Psoas muscle (tissue), 7 donors: ENCODE measurements at regions not wholly inside any gene's neighbourhood (a gene's known extent, or its start where the extent isn't known, plus 50 kb on each side); places are given as distances from the start of the nearest gene placed in this dataset.

Experiments
- ATAC-seq, 4 donors: fragments of 200-7000 bp; cut with Tn5 transposase; one replicate each; pipeline ENCODE4 v1.9.1; 2020; ENCODE audit warnings: moderate library complexity in 3 of 4, mild to moderate bottlenecking in 2 of 4
- DNase-seq, 2 donors: peaks; one replicate each; pipeline ENCODE4 v3.0.0-alpha.2; 2020
- H3K27ac ChIP-seq: fragments of 200-600 bp; one replicate; pipeline ENCODE4 v1.8.0; 2022
- H3K27me3 ChIP-seq, 3 donors: fragments of 200-600 bp in 1 of 3; one replicate each; pipeline versions ENCODE4 v1.6.1 to v1.8.0; 2013 to 2022; ENCODE audit warnings: low read length in 2 of 3, mild to moderate bottlenecking in 2 of 3, moderate library complexity in 1 of 3; ENCODE audit not compliant: insufficient read depth in 3 of 3
- H3K36me3 ChIP-seq, 2 donors: fragments of 200-600 bp in 1 of 2; one replicate each; pipeline versions ENCODE4 v1.6.1 to v1.8.0; 2013 to 2022; ENCODE audit warnings: low read depth in 1 of 2, mild to moderate bottlenecking in 1 of 2, moderate library complexity in 1 of 2; ENCODE audit not compliant: insufficient read depth in 1 of 2
- H3K4me1 ChIP-seq: fragments of 200-600 bp; one replicate; pipeline ENCODE4 v1.8.0; 2022
- H3K4me3 ChIP-seq: fragments of 200-600 bp; one replicate; pipeline ENCODE4 v1.8.0; 2022; ENCODE audit warnings: mild to moderate bottlenecking
- H3K9me3 ChIP-seq: fragments of 200-600 bp; one replicate; pipeline ENCODE4 v1.8.0; 2022
- WGBS, 3 donors: extraction: QIAGEN DNeasy Blood & Tissue Kit; methylation state at CpG; one replicate each; pipeline versions ENCODE4 v1.1.6 to v1.1.7; 2013; 5-methylcytosine and 5-hydroxymethylcytosine counted together
- intact Hi-C, 2 donors: fragments of 100-400 bp; cut with DNase I; formaldehyde crosslinking; loops; one replicate each; pipeline versions ENCODE4 v1.11.0 to v1.14.2; 2022
- TF ChIP-seq, protein P1 (sequence below): fragments of 200-600 bp; IDR thresholded peaks from one replicate; pipeline ENCODE4 v1.8.0; 2022; ENCODE audit warnings: antibody characterized with exemption
- donor health status: healthy with polysubstance abuse.
- donor health status: DM: no; HTN: no; CAD: no; lungs with moderate emphysema.
- donor health status: Bipolar disorder and iron deficiency.
- donor health status: healthy.
- donor health status: DM: yes; HTN: yes; CAD: no.
- donor health status: DM: no; HTN: no; CAD: no.
- donor health status: DM: yes; HTN: yes; CAD: no.

GRCh38 chr11:45457649-45458048, 171.5 kb upstream of the SYT13 start:
- no peaks in the 10 kb centered on the region for H3K36me3 ChIP-seq
- ATAC-seq = no peak
- no peak overlapping the region for H3K27ac ChIP-seq
- TF ChIP-seq, protein P1, sequence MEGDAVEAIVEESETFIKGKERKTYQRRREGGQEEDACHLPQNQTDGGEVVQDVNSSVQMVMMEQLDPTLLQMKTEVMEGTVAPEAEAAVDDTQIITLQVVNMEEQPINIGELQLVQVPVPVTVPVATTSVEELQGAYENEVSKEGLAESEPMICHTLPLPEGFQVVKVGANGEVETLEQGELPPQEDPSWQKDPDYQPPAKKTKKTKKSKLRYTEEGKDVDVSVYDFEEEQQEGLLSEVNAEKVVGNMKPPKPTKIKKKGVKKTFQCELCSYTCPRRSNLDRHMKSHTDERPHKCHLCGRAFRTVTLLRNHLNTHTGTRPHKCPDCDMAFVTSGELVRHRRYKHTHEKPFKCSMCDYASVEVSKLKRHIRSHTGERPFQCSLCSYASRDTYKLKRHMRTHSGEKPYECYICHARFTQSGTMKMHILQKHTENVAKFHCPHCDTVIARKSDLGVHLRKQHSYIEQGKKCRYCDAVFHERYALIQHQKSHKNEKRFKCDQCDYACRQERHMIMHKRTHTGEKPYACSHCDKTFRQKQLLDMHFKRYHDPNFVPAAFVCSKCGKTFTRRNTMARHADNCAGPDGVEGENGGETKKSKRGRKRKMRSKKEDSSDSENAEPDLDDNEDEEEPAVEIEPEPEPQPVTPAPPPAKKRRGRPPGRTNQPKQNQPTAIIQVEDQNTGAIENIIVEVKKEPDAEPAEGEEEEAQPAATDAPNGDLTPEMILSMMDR = no peak
- no peak overlapping the region for H3K4me3 ChIP-seq
- H3K9me3 ChIP-seq = no peaks in the 10 kb centered on the region
- H3K27me3 ChIP-seq = peaks cover 0 to 15% (median 7%) of the 10 kb centered on the region in 3 donors
- WGBS, 3 donors = 79 to 86% (median 81%) methylated on average over 6 of the region's 6 CpGs
- intact Hi-C loops = no loop called here
- no peaks in the 10 kb centered on the region for H3K4me1 ChIP-seq
- no peak for DNase-seq

- Histone ChIP-seq H3K27me3 (peaks cover 0 to 15% (median 9%) of the 10 kb centered on the region in 3 donors), H3K27ac (no peak overlapping the region), H3K4me1 (no peaks in the 10 kb centered on the region), H3K36me3 (no peaks in the 10 kb centered on the region), H3K9me3 (no peaks in the 10 kb centered on the region), H3K4me3 (no peak overlapping the region)
- 82 to 92% (median 89%) methylated on average over 6 of the region's 6 CpGs for WGBS, 3 donors
- no peak for ATAC-seq
- no peak for DNase-seq
- intact Hi-C loops = no loop called here
- TF ChIP-seq, protein P1 = no peak
Measured at GRCh38 chr11:45456686-45457085, 170.5 kb upstream of the SYT13 start.

DNA sequence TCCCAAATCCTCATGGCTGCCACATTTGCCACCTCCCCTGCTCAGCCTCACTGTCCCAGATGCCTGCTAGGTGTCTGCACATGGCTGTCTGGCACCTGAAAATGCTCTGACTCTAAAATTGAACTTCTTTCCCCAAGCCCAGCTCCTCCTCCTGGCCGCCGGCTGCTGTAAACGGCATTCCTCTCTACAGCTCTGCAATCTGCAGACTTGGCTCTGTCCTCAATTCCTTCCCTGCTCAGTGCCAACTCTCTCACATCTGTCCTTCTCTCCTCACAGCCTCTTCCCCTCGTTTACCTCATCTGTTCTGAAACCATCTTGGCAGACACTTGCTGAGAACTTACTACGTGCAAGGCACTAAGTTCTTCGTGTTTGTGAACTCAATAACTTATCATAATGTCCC, 169.4 kb upstream of the SYT13 start:
- H3K9me3 ChIP-seq = no peaks in the 10 kb centered on the region
- TF ChIP-seq, protein P1 = no peak
- H3K27ac ChIP-seq = no peak overlapping the region
- H3K4me3 ChIP-seq = no peak overlapping the region
- H3K4me1 ChIP-seq = no peaks in the 10 kb centered on the region
- peaks cover 0 to 11% (median 9%) of the 10 kb centered on the region in 3 donors for H3K27me3 ChIP-seq
- DNase-seq (no peak), ATAC-seq (no peak)
- H3K36me3 ChIP-seq = no peaks in the 10 kb centered on the region
- 15 to 26% (median 19%) methylated on average over 6 of the region's 6 CpGs for whole genome bisulfite sequencing, 3 donors
- intact Hi-C loops = no loop called here

DNA sequence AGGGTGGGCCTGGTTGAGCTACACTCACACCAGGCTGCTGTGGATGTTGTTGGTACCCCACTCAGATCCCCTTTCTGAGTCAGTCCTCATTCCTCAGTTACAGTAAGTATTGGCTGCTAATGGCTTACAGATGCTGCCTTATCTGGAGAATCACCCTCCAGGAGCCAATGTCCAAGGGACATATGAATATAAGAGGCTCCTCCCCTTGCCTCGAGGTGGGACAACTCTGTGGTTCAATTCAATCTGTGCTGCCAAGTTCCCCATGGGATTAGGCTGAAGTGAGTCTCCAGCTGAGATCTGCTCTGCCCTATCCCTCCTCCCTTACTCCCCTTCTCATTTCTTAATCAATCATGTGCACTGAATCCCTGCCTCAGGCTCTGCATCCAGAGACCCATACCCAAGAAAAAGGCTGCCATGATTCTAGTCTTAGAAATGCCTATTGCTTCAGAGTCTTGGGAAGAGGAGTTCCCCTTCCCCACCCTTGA, 168.8 kb upstream of the SYT13 start:
- Histone ChIP-seq H3K27ac (no peak overlapping the region), H3K4me1 (no peaks in the 10 kb centered on the region), H3K9me3 (no peaks in the 10 kb centered on the region), H3K36me3 (no peaks in the 10 kb centered on the region), H3K4me3 (no peak overlapping the region), H3K27me3 (peaks cover 0 to 9% (median 6%) of the 10 kb centered on the region in 3 donors)
- intact Hi-C loops = no loop called here
- 65 to 75% (median 69%) methylated on average over 1 of the region's 1 CpG for WGBS, 3 donors
- no peak for DNase-seq
- ATAC-seq = no peak
- TF ChIP-seq, protein P1 = no peak

GRCh38 chr11:45453721-45454120, 167.6 kb upstream of the SYT13 start:
- no peak for ATAC-seq

More at GRCh38 chr11:45453721-45454120, 167.6 kb upstream of the SYT13 start:
- WGBS, 3 donors = 35 to 73% (median 53%) methylated on average over 4 of the region's 4 CpGs
- Histone ChIP-seq H3K36me3 (no peaks in the 10 kb centered on the region), H3K27ac (no peak overlapping the region), H3K4me3 (no peak overlapping the region), H3K27me3 (peaks cover 0 to 9% (median 0%) of the 10 kb centered on the region in 3 donors), H3K9me3 (no peaks in the 10 kb centered on the region), H3K4me1 (no peaks in the 10 kb centered on the region)
- DNase-seq = no peak
- TF ChIP-seq, protein P1 = no peak
- intact Hi-C loops = no loop called here
